ENCODE measurements at regions not wholly inside any gene's neighbourhood (a gene's known extent, or its start where the extent isn't known, plus 50 kb on each side); places are given as distances from the start of the nearest gene placed in this dataset.

GRCh38 chr4:126991965-126992364 lies 640.8 kb upstream of the INTU start:
- Histone ChIP-seq H3K36me3 (ENCODE audit: control insufficient read depth in 2 of 2, extremely low read depth in 1 of 2, insufficient read depth in 2 of 2, low read length in 2 of 2) (no peaks in the 10 kb centered on the region), H3K79me2 (ENCODE audit: control insufficient read depth, insufficient read depth, low read length) (no peaks in the 10 kb centered on the region), H2AFZ (ENCODE audit: low read depth, low read length) (no peak overlapping the region), H3K4me2 (ENCODE audit: insufficient read depth, low read length) (no peak overlapping the region), H3K9me1 (replicated peaks; ENCODE audit: control insufficient read depth, extremely low read depth, insufficient read depth, low read length) (no peaks in the 10 kb centered on the region), H3K4me1 (ENCODE audit: control insufficient read depth, extremely low read depth, insufficient read depth, low read length) (no peaks in the 10 kb centered on the region), H3K9me3 (replicated peaks; ENCODE audit: control insufficient read depth, insufficient read depth, low read length) (no peaks in the 10 kb centered on the region), H3K27me3 (ENCODE audit: control insufficient read depth in 2 of 2, insufficient read depth in 2 of 2, low read length in 2 of 2) (no peaks in the 10 kb centered on the region), H3K4me3 (replicated peaks in 1 of 3; ENCODE audit: insufficient read depth in 1 of 3, low read depth in 1 of 3, low read length in 3 of 3) (no peak overlapping the region), H4K20me1 (replicated peaks; ENCODE audit: control insufficient read depth, extremely low read depth, insufficient read depth, low read length) (no peaks in the 10 kb centered on the region), H3K27ac (ENCODE audit: insufficient read depth, low read depth, low read length) (no peak overlapping the region), H3K9ac (replicated peaks; ENCODE audit: extremely low read depth, insufficient read depth, low read length) (no peak overlapping the region)
- POLR2A ChIA-PET = no interaction called here
- no peak for TF ChIP-seq POLR2A (IDR thresholded peaks at IDR 0.05; ENCODE audit: low read depth, low read length)
- BruUV-seq (replicated peaks) = no TSS peak
- no peak for DNase-seq (ENCODE audit: low read depth, low spot score)
- dilution Hi-C loops (cut with MboI; ENCODE audit: extremely low pct_ligation_motif_present, low sequenced_read_pairs) (no loop called here), intact Hi-C loops (cut with micrococcal nuclease) (no loop called here)
- CTCF ChIA-PET = no interaction called here
- no peak for FAIRE-seq

GRCh38 chr4:126992910-126993309 lies 639.8 kb upstream of the INTU start:
- Histone ChIP-seq H2AFZ (ENCODE audit: low read depth, low read length) (no peak overlapping the region), H3K4me2 (ENCODE audit: insufficient read depth, low read length) (no peak overlapping the region)
- intact Hi-C loops (cut with micrococcal nuclease) = no loop called here

More at GRCh38 chr4:126992910-126993309, 639.8 kb upstream of the INTU start:
- no peak for FAIRE-seq
- H3K79me2 ChIP-seq (ENCODE audit: control insufficient read depth, insufficient read depth, low read length) = no peaks in the 10 kb centered on the region
- no peak for DNase-seq (ENCODE audit: low read depth, low spot score)
- H3K4me1 ChIP-seq (ENCODE audit: control insufficient read depth, extremely low read depth, insufficient read depth, low read length) = no peaks in the 10 kb centered on the region
- H3K27ac ChIP-seq (ENCODE audit: insufficient read depth, low read depth, low read length) = no peak overlapping the region
- dilution Hi-C loops (cut with MboI; ENCODE audit: extremely low pct_ligation_motif_present, low sequenced_read_pairs) = no loop called here
- BruUV-seq (replicated peaks) = no TSS peak
- H3K4me3 ChIP-seq (replicated peaks in 1 of 3; ENCODE audit: insufficient read depth in 1 of 3, low read depth in 1 of 3, low read length in 3 of 3) = no peak overlapping the region
- POLR2A ChIA-PET = no interaction called here
- H3K9me1 ChIP-seq (replicated peaks; ENCODE audit: control insufficient read depth, extremely low read depth, insufficient read depth, low read length) = no peaks in the 10 kb centered on the region
- no peaks in the 10 kb centered on the region for H3K36me3 ChIP-seq (ENCODE audit: control insufficient read depth in 2 of 2, extremely low read depth in 1 of 2, insufficient read depth in 2 of 2, low read length in 2 of 2)
- no peaks in the 10 kb centered on the region for H4K20me1 ChIP-seq (replicated peaks; ENCODE audit: control insufficient read depth, extremely low read depth, insufficient read depth, low read length)
- no peaks in the 10 kb centered on the region for H3K27me3 ChIP-seq (ENCODE audit: control insufficient read depth in 2 of 2, insufficient read depth in 2 of 2, low read length in 2 of 2)
- H3K9me3 ChIP-seq (replicated peaks; ENCODE audit: control insufficient read depth, insufficient read depth, low read length) = no peaks in the 10 kb centered on the region
- H3K9ac ChIP-seq (replicated peaks; ENCODE audit: extremely low read depth, insufficient read depth, low read length) = no peak overlapping the region
- no peak for TF ChIP-seq POLR2AphosphoS5 (IDR thresholded peaks at IDR 0.05; ENCODE audit: insufficient read depth, low read depth, low read length)
- no peak for TF ChIP-seq POLR2A (IDR thresholded peaks at IDR 0.05; ENCODE audit: low read depth, low read length)
- no peak for TF ChIP-seq EZH2 (IDR thresholded peaks at IDR 0.05; ENCODE audit: borderline replicate concordance, low read depth, low read length, severe bottlenecking)
- no peak for TF ChIP-seq GATA2 (IDR thresholded peaks at IDR 0.05; ENCODE audit: insufficient read depth, insufficient read length, low read depth, low read length)
- TF ChIP-seq CTCF (IDR thresholded peaks at IDR 0.05; ENCODE audit: extremely low read depth in 1 of 2, insufficient read depth in 1 of 2, low read depth in 1 of 2, low read length in 2 of 2) = no peak
- TF ChIP-seq JUN (IDR thresholded peaks at IDR 0.05; ENCODE audit: borderline replicate concordance, insufficient read depth, insufficient read length, low read depth) = no peak
- TF ChIP-seq MYC (IDR thresholded peaks at IDR 0.05; ENCODE audit: low read depth, low read length) = no peak
- no peak for TF ChIP-seq FOS (IDR thresholded peaks at IDR 0.05; ENCODE audit: borderline replicate concordance, insufficient read depth, low read length)
- TF ChIP-seq, protein P1, sequence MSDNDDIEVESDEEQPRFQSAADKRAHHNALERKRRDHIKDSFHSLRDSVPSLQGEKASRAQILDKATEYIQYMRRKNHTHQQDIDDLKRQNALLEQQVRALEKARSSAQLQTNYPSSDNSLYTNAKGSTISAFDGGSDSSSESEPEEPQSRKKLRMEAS (IDR thresholded peaks at IDR 0.05; ENCODE audit: insufficient read depth, insufficient read length) = no peak
- CTCF ChIA-PET = no interaction called here
